Testis (tissue), 2 donors: ENCODE measurements at regions not wholly inside any gene's neighbourhood (a gene's known extent, or its start where the extent isn't known, plus 50 kb on each side); places are given as distances from the start of the nearest gene placed in this dataset.

Source experiments
- DNase-seq: peaks from one replicate; pipeline ENCODE4 v3.0.0-alpha.2; 2019
- H3K27ac ChIP-seq, 2 donors: fragments of 200-600 bp; sonication (generic); one replicate each; pipeline ENCODE4 v1.5.1; 2019
- H3K27me3 ChIP-seq: fragments of 200-600 bp; sonication (generic); one replicate; pipeline ENCODE4 v1.5.1; 2019
- H3K36me3 ChIP-seq: fragments of 200-600 bp; sonication (generic); one replicate; pipeline ENCODE4 v1.5.1; 2017; ENCODE audit warnings: low read depth; ENCODE audit errors: missing control alignments
- H3K4me1 ChIP-seq: fragments of 200-600 bp; sonication (generic); one replicate; pipeline ENCODE4 v1.5.1; 2019
- H3K4me3 ChIP-seq, 2 donors: fragments of 200-600 bp; sonication (generic); one replicate each; pipeline ENCODE4 v1.5.1; 2017 to 2019
- H3K9me3 ChIP-seq: fragments of 200-600 bp; sonication (generic); one replicate; pipeline ENCODE4 v1.5.1; 2017
- POLR2A ChIP-seq: fragments of 450-650 bp; IDR thresholded peaks from one replicate; pipeline ENCODE4 v1.6.1; 2017; ENCODE audit warnings: antibody characterized with exemption, mild to moderate bottlenecking, moderate library complexity
- WGBS, 2 donors: methylation state at CpG; one replicate each; pipeline ENCODE4 v1.1.5; 2018; 5-methylcytosine and 5-hydroxymethylcytosine counted together
- intact Hi-C: fragments of 100-400 bp; cut with DNase I; formaldehyde crosslinking; loops from one replicate; pipeline ENCODE4 v1.15.1; 2023; ENCODE audit warnings: low total_unique reads
- TF ChIP-seq, protein P1 (sequence below), 3 experiments: fragments of 450-650 bp in 2 of 3; fragments of 200-600 bp in 1 of 3; sonication (generic) in 1 of 3; IDR thresholded peaks; one replicate each; pipeline ENCODE4 v1.5.1; 2016 to 2019; ENCODE audit warnings: antibody characterized with exemption in 3 of 3, mild to moderate bottlenecking in 2 of 3, moderate library complexity in 1 of 3

DNA sequence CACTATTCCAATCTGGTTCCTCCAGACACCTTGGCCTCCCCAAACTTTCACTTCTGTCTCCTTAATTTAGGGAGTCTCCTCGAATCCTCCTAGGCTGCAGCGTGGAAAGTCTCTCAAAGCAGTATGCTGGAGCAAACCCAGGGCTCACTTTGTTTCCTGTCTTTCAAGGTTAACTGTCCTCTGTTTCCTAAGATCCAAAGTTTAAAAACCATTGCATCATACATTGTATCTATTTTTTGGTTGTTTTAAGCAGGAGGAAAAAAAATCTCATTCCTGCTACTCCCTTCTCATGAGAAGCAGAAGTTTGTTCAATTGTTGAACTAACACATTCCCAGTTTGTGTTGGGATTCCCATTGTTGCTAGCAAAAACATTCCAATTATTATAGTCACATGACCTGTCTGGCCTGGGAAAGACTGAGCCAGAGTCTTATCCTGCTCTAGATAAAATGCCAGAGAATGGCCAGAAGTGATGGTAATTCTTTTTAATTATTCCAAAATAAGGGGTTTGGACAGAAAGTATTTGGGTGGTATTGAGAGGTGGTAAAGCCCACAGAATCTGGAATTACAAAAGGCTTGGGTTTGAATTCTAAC lies 67.3 kb downstream of the HSPB8 start:
- no peak for TF ChIP-seq POLR2A
- TF ChIP-seq, protein P1, sequence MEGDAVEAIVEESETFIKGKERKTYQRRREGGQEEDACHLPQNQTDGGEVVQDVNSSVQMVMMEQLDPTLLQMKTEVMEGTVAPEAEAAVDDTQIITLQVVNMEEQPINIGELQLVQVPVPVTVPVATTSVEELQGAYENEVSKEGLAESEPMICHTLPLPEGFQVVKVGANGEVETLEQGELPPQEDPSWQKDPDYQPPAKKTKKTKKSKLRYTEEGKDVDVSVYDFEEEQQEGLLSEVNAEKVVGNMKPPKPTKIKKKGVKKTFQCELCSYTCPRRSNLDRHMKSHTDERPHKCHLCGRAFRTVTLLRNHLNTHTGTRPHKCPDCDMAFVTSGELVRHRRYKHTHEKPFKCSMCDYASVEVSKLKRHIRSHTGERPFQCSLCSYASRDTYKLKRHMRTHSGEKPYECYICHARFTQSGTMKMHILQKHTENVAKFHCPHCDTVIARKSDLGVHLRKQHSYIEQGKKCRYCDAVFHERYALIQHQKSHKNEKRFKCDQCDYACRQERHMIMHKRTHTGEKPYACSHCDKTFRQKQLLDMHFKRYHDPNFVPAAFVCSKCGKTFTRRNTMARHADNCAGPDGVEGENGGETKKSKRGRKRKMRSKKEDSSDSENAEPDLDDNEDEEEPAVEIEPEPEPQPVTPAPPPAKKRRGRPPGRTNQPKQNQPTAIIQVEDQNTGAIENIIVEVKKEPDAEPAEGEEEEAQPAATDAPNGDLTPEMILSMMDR (IDR thresholded peaks at IDR 0.05), result no peak
- Histone ChIP-seq H3K4me1 (peaks cover 14% of the 10 kb centered on the region), H3K36me3 (no peaks in the 10 kb centered on the region), H3K27ac (peak overlapping the region in 1 of 2 donors; percentile 8), H3K9me3 (no peaks in the 10 kb centered on the region), H3K27me3 (no peaks in the 10 kb centered on the region), H3K4me3 (no peak overlapping the region)
- intact Hi-C loops, result no loop called here
- DNase-seq, result peak; percentile 56
- WGBS, 2 donors, result 27 to 28% methylated on average over 2 of the region's 2 CpGs

GRCh38 chr12:119247007-119247719 lies 68.4 kb downstream of the HSPB8 start:
- TF ChIP-seq, protein P1 (IDR thresholded peaks at IDR 0.05), result no peak
- TF ChIP-seq POLR2A, result no peak
- peaks cover 14% of the 10 kb centered on the region for H3K4me1 ChIP-seq
- intact Hi-C loops, result no loop called here
- no peak for DNase-seq
- no peaks in the 10 kb centered on the region for H3K27me3 ChIP-seq
- H3K27ac ChIP-seq, result peak overlapping the region in 1 of 2 donors; percentile 8
- no peak overlapping the region for H3K4me3 ChIP-seq
- 77 to 85% methylated on average over 6 of the region's 6 CpGs for WGBS, 2 donors
- H3K9me3 ChIP-seq, result no peaks in the 10 kb centered on the region
- no peaks in the 10 kb centered on the region for H3K36me3 ChIP-seq

DNA sequence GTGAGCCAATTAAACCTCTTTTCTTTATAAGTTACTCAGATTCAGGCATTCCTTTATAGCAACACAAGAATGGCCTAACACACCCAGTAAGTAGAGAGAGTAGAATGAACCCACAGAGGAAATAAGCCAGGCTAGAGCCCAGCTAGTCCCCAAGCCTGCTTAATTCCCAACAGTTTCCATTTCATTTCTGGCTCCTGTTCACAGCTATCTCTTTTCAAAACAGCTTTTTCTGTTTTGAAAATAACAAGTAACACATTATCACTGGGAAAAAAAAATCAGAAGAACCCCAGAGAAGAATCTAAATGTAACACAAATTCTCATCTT lies 69.0 kb downstream of the HSPB8 start:
- intact Hi-C loops, result no loop called here
- no peaks in the 10 kb centered on the region for H3K27me3 ChIP-seq
- peaks cover 14% of the 10 kb centered on the region for H3K4me1 ChIP-seq
- DNase-seq, result no peak
- H3K36me3 ChIP-seq, result no peaks in the 10 kb centered on the region
- no peak overlapping the region for H3K27ac ChIP-seq
- no peaks in the 10 kb centered on the region for H3K9me3 ChIP-seq
- H3K4me3 ChIP-seq, result no peak overlapping the region
- TF ChIP-seq, protein P1 (IDR thresholded peaks at IDR 0.05), result no peak
- no peak for TF ChIP-seq POLR2A

- 80% methylated on average over 11 of the region's 11 CpGs for WGBS, 2 donors
- H3K9me3 ChIP-seq, result no peaks in the 10 kb centered on the region
- H3K27me3 ChIP-seq, result no peaks in the 10 kb centered on the region
- no peak overlapping the region for H3K4me3 ChIP-seq
- H3K27ac ChIP-seq, result no peak overlapping the region
- intact Hi-C loops, result no loop called here
- no peak for DNase-seq
- H3K36me3 ChIP-seq, result no peaks in the 10 kb centered on the region
- H3K4me1 ChIP-seq, result peaks cover 14% of the 10 kb centered on the region
- TF ChIP-seq, protein P1 (IDR thresholded peaks at IDR 0.05), result no peak
- TF ChIP-seq POLR2A, result no peak
These were observed 70.8 kb downstream of the HSPB8 start for GRCh38 chr12:119249383-119250155.
